Parathyroid adenoma (tissue), 2 donors: ENCODE measurements at regions not wholly inside any gene's neighbourhood (a gene's known extent, or its start where the extent isn't known, plus 50 kb on each side); places are given as distances from the start of the nearest gene placed in this dataset.

Experiments
- H2AFZ ChIP-seq: fragments of 300-600 bp; sonication (generic); one replicate; pipeline ENCODE4 v1.7.0; 2017; ENCODE audit warnings: antibody characterized with exemption, mild to moderate bottlenecking
- H3K27ac ChIP-seq: fragments of 300-600 bp; sonication (generic); one replicate; pipeline ENCODE4 v1.7.0; 2017
- H3K27me3 ChIP-seq: fragments of 300-600 bp; sonication (generic); one replicate; pipeline ENCODE4 v1.7.0; 2017; ENCODE audit warnings: low read length; ENCODE audit not compliant: control insufficient read depth, insufficient read depth
- H3K36me3 ChIP-seq: fragments of 300-600 bp; sonication (generic); one replicate; pipeline ENCODE4 v1.7.0; 2017; ENCODE audit warnings: low read length; ENCODE audit not compliant: control insufficient read depth, insufficient read depth
- H3K4me1 ChIP-seq: fragments of 300-600 bp; sonication (generic); one replicate; pipeline ENCODE4 v1.7.0; 2017; ENCODE audit warnings: control low read depth
- H3K4me2 ChIP-seq: fragments of 300-600 bp; sonication (generic); one replicate; pipeline ENCODE4 v1.7.0; 2017; ENCODE audit warnings: low read length
- H3K4me3 ChIP-seq: fragments of 300-600 bp; sonication (generic); one replicate; pipeline ENCODE4 v1.7.0; 2017; ENCODE audit warnings: low read depth, low read length
- H3K79me2 ChIP-seq: fragments of 300-600 bp; sonication (generic); one replicate; pipeline ENCODE4 v1.7.0; 2017; ENCODE audit warnings: control low read depth
- H3K9ac ChIP-seq: fragments of 300-600 bp; sonication (generic); one replicate; pipeline ENCODE4 v1.7.0; 2017; ENCODE audit warnings: mild to moderate bottlenecking
- H3K9me3 ChIP-seq: fragments of 300-600 bp; sonication (generic); one replicate; pipeline ENCODE4 v1.7.0; 2017; ENCODE audit warnings: low read length; ENCODE audit not compliant: control insufficient read depth
- CTCF ChIP-seq: fragments of 300-600 bp; sonication (generic); IDR thresholded peaks from one replicate; pipeline ENCODE4 v1.7.0; 2017; ENCODE audit warnings: antibody characterized with exemption, mild to moderate bottlenecking
- donor health status: primary hyperparathyroidism.

- no peaks in the 10 kb centered on the region for H3K27me3 ChIP-seq
- H3K9ac ChIP-seq: no peak overlapping the region
- H3K9me3 ChIP-seq: no peaks in the 10 kb centered on the region
- no peaks in the 10 kb centered on the region for H3K36me3 ChIP-seq
- H2AFZ ChIP-seq: no peak overlapping the region
- no peaks in the 10 kb centered on the region for H3K79me2 ChIP-seq
- H3K4me3 ChIP-seq: no peak overlapping the region
- TF ChIP-seq CTCF: no peak
- no peak overlapping the region for H3K4me2 ChIP-seq
- no peaks in the 10 kb centered on the region for H3K4me1 ChIP-seq
- H3K27ac ChIP-seq: no peak overlapping the region
Observed at GRCh38 chr5:116922532-116922931, 347.9 kb upstream of the SEMA6A start.

GRCh38 chr5:116914869-116915504 lies 340.4 kb upstream of the SEMA6A start:
- no peak overlapping the region for H3K27ac ChIP-seq
- no peak for TF ChIP-seq CTCF

GRCh38 chr5:116912221-116912620 lies 337.6 kb upstream of the SEMA6A start:
- no peaks in the 10 kb centered on the region for H3K9me3 ChIP-seq
- no peaks in the 10 kb centered on the region for H3K79me2 ChIP-seq
- no peak for TF ChIP-seq CTCF
- H3K4me2 ChIP-seq: no peak overlapping the region
- H3K36me3 ChIP-seq: no peaks in the 10 kb centered on the region
- H3K9ac ChIP-seq: no peak overlapping the region
- H3K4me1 ChIP-seq: no peaks in the 10 kb centered on the region
- no peak overlapping the region for H3K27ac ChIP-seq
- H3K4me3 ChIP-seq: no peak overlapping the region
- H2AFZ ChIP-seq: no peak overlapping the region
- H3K27me3 ChIP-seq: no peaks in the 10 kb centered on the region

More at GRCh38 chr5:116914869-116915504, 340.4 kb upstream of the SEMA6A start:
- no peaks in the 10 kb centered on the region for H3K27me3 ChIP-seq
- no peak overlapping the region for H2AFZ ChIP-seq
- H3K4me2 ChIP-seq: no peak overlapping the region
- H3K9me3 ChIP-seq: no peaks in the 10 kb centered on the region
- no peak overlapping the region for H3K4me3 ChIP-seq
- no peaks in the 10 kb centered on the region for H3K36me3 ChIP-seq
- no peaks in the 10 kb centered on the region for H3K4me1 ChIP-seq
- no peaks in the 10 kb centered on the region for H3K79me2 ChIP-seq
- H3K9ac ChIP-seq: no peak overlapping the region

GRCh38 chr5:116911074-116911473 lies 336.5 kb upstream of the SEMA6A start:
- no peak overlapping the region for H3K27ac ChIP-seq
- no peaks in the 10 kb centered on the region for H3K79me2 ChIP-seq
- no peaks in the 10 kb centered on the region for H3K27me3 ChIP-seq
- no peaks in the 10 kb centered on the region for H3K36me3 ChIP-seq
- no peak for TF ChIP-seq CTCF
- H3K4me3 ChIP-seq: no peak overlapping the region
- H3K9ac ChIP-seq: no peak overlapping the region
- no peak overlapping the region for H3K4me2 ChIP-seq
- no peak overlapping the region for H2AFZ ChIP-seq
- no peaks in the 10 kb centered on the region for H3K4me1 ChIP-seq
- H3K9me3 ChIP-seq: no peaks in the 10 kb centered on the region

GRCh38 chr5:116908537-116908936 lies 333.9 kb upstream of the SEMA6A start:
- Histone ChIP-seq H3K4me1 (no peaks in the 10 kb centered on the region), H3K4me2 (no peak overlapping the region), H3K79me2 (no peaks in the 10 kb centered on the region), H3K36me3 (no peaks in the 10 kb centered on the region), H3K27ac (no peak overlapping the region), H3K27me3 (no peaks in the 10 kb centered on the region), H3K9me3 (no peaks in the 10 kb centered on the region), H3K4me3 (no peak overlapping the region), H2AFZ (no peak overlapping the region), H3K9ac (no peak overlapping the region)
- no peak for TF ChIP-seq CTCF
